MM.1S (cell line): ENCODE measurements at regions not wholly inside any gene's neighbourhood (a gene's known extent, or its start where the extent isn't known, plus 50 kb on each side); places are given as distances from the start of the nearest gene placed in this dataset.

Experiments used
- DNase-seq: peaks from one replicate; pipeline ENCODE4 v3.0.0-alpha.2; 2015
- H2AFZ ChIP-seq: fragments of 300-600 bp; sonication (generic); 2 replicates; pipeline ENCODE4 v1.6.0; 2016; ENCODE audit warnings: antibody characterized with exemption, low read length
- H3F3A ChIP-seq: fragments of 300-600 bp; sonication (generic); 2 replicates; pipeline ENCODE4 v1.6.1; 2016; ENCODE audit warnings: mild to moderate bottlenecking, antibody characterized with exemption, low read length, moderate library complexity, mixed read lengths; ENCODE audit not compliant: insufficient read depth
- H3K27ac ChIP-seq: fragments of 300-600 bp; sonication (generic); 2 replicates; pipeline ENCODE4 v1.5.1; 2016; ENCODE audit warnings: mild to moderate bottlenecking, low read length
- H3K27me3 ChIP-seq: fragments of 300-600 bp; sonication (generic); replicated peaks from 2 replicates; pipeline ENCODE4 v1.6.0; 2016; ENCODE audit warnings: low read length; ENCODE audit not compliant: insufficient read depth
- H3K36me3 ChIP-seq: fragments of 300-600 bp; sonication (generic); replicated peaks from 2 replicates; pipeline ENCODE4 v1.6.1; 2016; ENCODE audit warnings: mild to moderate bottlenecking, low read length, mixed read lengths; ENCODE audit not compliant: insufficient read depth
- H3K4me1 ChIP-seq: fragments of 300-600 bp; sonication (generic); 2 replicates; pipeline ENCODE4 v1.6.1; 2016; ENCODE audit warnings: low read length, mixed read lengths
- H3K4me2 ChIP-seq: fragments of 300-600 bp; sonication (generic); 2 replicates; pipeline ENCODE4 v1.6.0; 2016; ENCODE audit warnings: low read depth, low read length
- H3K4me3 ChIP-seq: fragments of 300-600 bp; sonication (generic); 2 replicates; pipeline ENCODE4 v1.5.1; 2016; ENCODE audit warnings: low read length, mixed read lengths
- H3K79me2 ChIP-seq: fragments of 300-600 bp; sonication (generic); 2 replicates; pipeline ENCODE4 v1.6.1; 2016; ENCODE audit warnings: mixed run types, low read length, mixed read lengths
- H3K9ac ChIP-seq: fragments of 300-600 bp; sonication (generic); 2 replicates; pipeline ENCODE4 v1.6.1; 2016; ENCODE audit warnings: low read length, mixed read lengths
- H3K9me2 ChIP-seq: fragments of 300-600 bp; sonication (generic); replicated peaks from 2 replicates; pipeline ENCODE4 v1.6.1; 2016; ENCODE audit warnings: mild to moderate bottlenecking, low read length, mixed read lengths; ENCODE audit not compliant: insufficient read depth
- H3K9me3 ChIP-seq: fragments of 300-600 bp; sonication (generic); replicated peaks from 2 replicates; pipeline ENCODE4 v1.6.1; 2016; ENCODE audit warnings: mild to moderate bottlenecking, low read length, mixed read lengths; ENCODE audit not compliant: insufficient read depth
- H4K20me1 ChIP-seq: fragments of 300-600 bp; sonication (generic); 2 replicates; pipeline ENCODE4 v1.6.1; 2016; ENCODE audit warnings: mild to moderate bottlenecking, low read length, moderate library complexity, mixed read lengths; ENCODE audit not compliant: insufficient read depth
- CTCF ChIP-seq: fragments of 300-600 bp; sonication (generic); IDR thresholded peaks from 2 replicates; pipeline ENCODE4 v1.5.1; 2016; ENCODE audit warnings: antibody characterized with exemption, low read length, mixed read lengths
- EZH2 ChIP-seq: fragments of 300-600 bp; sonication (generic); optimal IDR thresholded peaks from 2 replicates; pipeline ENCODE3; 2017; ENCODE audit warnings: low read depth, mild to moderate bottlenecking, antibody characterized with exemption, low read length, mixed read lengths
- EZH2phosphoT487 ChIP-seq: fragments of 300-600 bp; sonication (generic); IDR thresholded peaks from 2 replicates; pipeline ENCODE4 v1.6.1; 2018; ENCODE audit warnings: antibody characterized with exemption, low read length

GRCh38 chr4:137775701-137776100 lies 243.4 kb upstream of the PCDH18 start:
- Histone ChIP-seq H3K9me2 (no peaks in the 10 kb centered on the region), H3K27me3 (no peaks in the 10 kb centered on the region), H3F3A (no peaks in the 10 kb centered on the region), H2AFZ (no peak overlapping the region), H3K27ac (no peak overlapping the region), H3K36me3 (no peaks in the 10 kb centered on the region), H4K20me1 (no peaks in the 10 kb centered on the region), H3K4me3 (no peak overlapping the region), H3K4me1 (no peaks in the 10 kb centered on the region), H3K4me2 (no peak overlapping the region), H3K9ac (no peak overlapping the region), H3K79me2 (no peaks in the 10 kb centered on the region), H3K9me3 (no peaks in the 10 kb centered on the region)
- TF ChIP-seq EZH2: no peak
- no peak for DNase-seq

- Histone ChIP-seq H4K20me1 (no peaks in the 10 kb centered on the region), H3F3A (no peaks in the 10 kb centered on the region), H3K4me2 (no peak overlapping the region), H3K27me3 (no peaks in the 10 kb centered on the region), H3K4me1 (no peaks in the 10 kb centered on the region), H2AFZ (no peak overlapping the region), H3K9ac (no peak overlapping the region), H3K4me3 (no peak overlapping the region), H3K36me3 (no peaks in the 10 kb centered on the region), H3K79me2 (no peaks in the 10 kb centered on the region), H3K27ac (no peak overlapping the region), H3K9me3 (no peaks in the 10 kb centered on the region), H3K9me2 (no peaks in the 10 kb centered on the region)
- no peak for TF ChIP-seq CTCF
- no peak for TF ChIP-seq EZH2phosphoT487
- no peak for TF ChIP-seq EZH2
- no peak for DNase-seq
Observed at GRCh38 chr4:137774501-137774900, 242.2 kb upstream of the PCDH18 start.

- Histone ChIP-seq H3K79me2 (no peaks in the 10 kb centered on the region), H3K4me3 (no peak overlapping the region), H3K9me3 (no peaks in the 10 kb centered on the region), H3K9ac (no peak overlapping the region), H3K9me2 (no peaks in the 10 kb centered on the region), H3K27me3 (no peaks in the 10 kb centered on the region), H3K4me2 (no peak overlapping the region), H3F3A (no peaks in the 10 kb centered on the region), H3K36me3 (no peaks in the 10 kb centered on the region), H4K20me1 (no peaks in the 10 kb centered on the region), H2AFZ (no peak overlapping the region), H3K4me1 (no peaks in the 10 kb centered on the region), H3K27ac (no peak overlapping the region)
- TF ChIP-seq EZH2 (no peak), CTCF (no peak), EZH2phosphoT487 (no peak)
- DNase-seq: no peak
Observed at GRCh38 chr4:137768881-137769280, 236.6 kb upstream of the PCDH18 start.

GRCh38 chr4:137768196-137768595 lies 235.9 kb upstream of the PCDH18 start:
- no peak for DNase-seq
- no peaks in the 10 kb centered on the region for H3K9me3 ChIP-seq
- no peaks in the 10 kb centered on the region for H3F3A ChIP-seq
- H3K9ac ChIP-seq: no peak overlapping the region
- H3K36me3 ChIP-seq: no peaks in the 10 kb centered on the region
- no peak overlapping the region for H3K4me3 ChIP-seq
- H3K4me1 ChIP-seq: no peaks in the 10 kb centered on the region
- TF ChIP-seq EZH2: no peak
- TF ChIP-seq EZH2phosphoT487: no peak
- TF ChIP-seq CTCF: no peak
- no peak overlapping the region for H3K4me2 ChIP-seq
- no peaks in the 10 kb centered on the region for H3K79me2 ChIP-seq
- H4K20me1 ChIP-seq: no peaks in the 10 kb centered on the region
- H2AFZ ChIP-seq: no peak overlapping the region
- H3K27me3 ChIP-seq: no peaks in the 10 kb centered on the region
- H3K27ac ChIP-seq: no peak overlapping the region
- no peaks in the 10 kb centered on the region for H3K9me2 ChIP-seq
